H9 (cell line): ENCODE measurements at regions not wholly inside any gene's neighbourhood (a gene's known extent, or its start where the extent isn't known, plus 50 kb on each side); places are given as distances from the start of the nearest gene placed in this dataset.

Experiments used
- DNase-seq: peaks from one replicate; pipeline ENCODE4 v3.0.0-alpha.2; 2017
- H2AFZ ChIP-seq: one replicate; pipeline ENCODE4 v1.6.1; 2013; ENCODE audit warnings: mild to moderate bottlenecking, low read length, control low read depth, moderate library complexity
- H2AK5ac ChIP-seq: 2 replicates; pipeline ENCODE4 v1.6.1; 2013; ENCODE audit warnings: low read length, control low read depth, mixed read lengths; ENCODE audit not compliant: insufficient read length
- H2BK120ac ChIP-seq: one replicate; pipeline ENCODE4 v1.6.1; 2013; ENCODE audit warnings: low read depth, mild to moderate bottlenecking, low read length, control low read depth, inconsistent platforms; ENCODE audit not compliant: poor library complexity, severe bottlenecking
- H2BK12ac ChIP-seq: 2 replicates; pipeline ENCODE4 v1.6.1; 2013; ENCODE audit warnings: low read length, control low read depth, mixed read lengths, low read depth; ENCODE audit not compliant: insufficient read length
- H2BK15ac ChIP-seq: 2 replicates; pipeline ENCODE4 v1.6.1; 2013; ENCODE audit warnings: low read depth, low read length, control low read depth
- H2BK20ac ChIP-seq: one replicate; pipeline ENCODE4 v1.6.1; 2013; ENCODE audit warnings: low read depth, mild to moderate bottlenecking, low read length, control low read depth, inconsistent platforms; ENCODE audit not compliant: poor library complexity, severe bottlenecking
- H2BK5ac ChIP-seq: 2 replicates; pipeline ENCODE4 v1.6.1; 2013; ENCODE audit warnings: low read length, control low read depth, mixed read lengths; ENCODE audit not compliant: insufficient read length
- H3K14ac ChIP-seq: 2 replicates; pipeline ENCODE4 v1.6.1; 2013; ENCODE audit warnings: low read length, control low read depth; ENCODE audit not compliant: insufficient read depth
- H3K18ac ChIP-seq: 2 replicates; pipeline ENCODE4 v1.6.1; 2013; ENCODE audit warnings: low read depth, mild to moderate bottlenecking, mixed read lengths, low read length, control low read depth; ENCODE audit not compliant: insufficient read length
- H3K23ac ChIP-seq: 2 replicates; pipeline ENCODE4 v1.6.1; 2013; ENCODE audit warnings: low read length, control low read depth, mixed read lengths, low read depth; ENCODE audit not compliant: insufficient read length
- H3K23me2 ChIP-seq: 2 replicates; pipeline ENCODE4 v1.6.1; 2013; ENCODE audit warnings: low read depth, mild to moderate bottlenecking, mixed read lengths, low read length, control low read depth; ENCODE audit not compliant: insufficient read length, poor library complexity, severe bottlenecking
- H3K27ac ChIP-seq: 2 replicates; pipeline ENCODE4 v1.5.1; 2013; ENCODE audit warnings: low read length, control low read depth, mixed read lengths, low read depth; ENCODE audit not compliant: insufficient read length
- H3K27me3 ChIP-seq: 2 replicates; pipeline ENCODE4 v1.6.1; 2013; ENCODE audit warnings: low read length, control low read depth, inconsistent platforms; ENCODE audit not compliant: insufficient read depth
- H3K4ac ChIP-seq: 2 replicates; pipeline ENCODE4 v1.6.1; 2013; ENCODE audit warnings: low read depth, mild to moderate bottlenecking, control low read depth, inconsistent platforms, low read length, moderate library complexity
- H3K4me1 ChIP-seq: 2 replicates; pipeline ENCODE4 v1.6.1; 2013; ENCODE audit warnings: low read length, control low read depth, inconsistent platforms; ENCODE audit not compliant: insufficient read depth
- H3K4me2 ChIP-seq: 2 replicates; pipeline ENCODE4 v1.6.1; 2013; ENCODE audit warnings: low read length, control low read depth, mixed read lengths; ENCODE audit not compliant: insufficient read length, insufficient read depth
- H3K56ac ChIP-seq: 2 replicates; pipeline ENCODE4 v1.6.1; 2013; ENCODE audit warnings: low read depth, mild to moderate bottlenecking, mixed read lengths, low read length, control low read depth; ENCODE audit not compliant: insufficient read length
- H3K79me1 ChIP-seq: 2 replicates; pipeline ENCODE4 v1.6.1; 2013; ENCODE audit warnings: low read depth, mild to moderate bottlenecking, moderate library complexity, low read length, control low read depth, inconsistent platforms; ENCODE audit not compliant: insufficient read depth, poor library complexity, severe bottlenecking
- H3K79me2 ChIP-seq: 2 replicates; pipeline ENCODE4 v1.6.1; 2013; ENCODE audit warnings: low read length, control low read depth, inconsistent platforms; ENCODE audit not compliant: insufficient read depth
- H3K9ac ChIP-seq: 2 replicates; pipeline ENCODE4 v1.6.1; 2013; ENCODE audit warnings: low read length, control low read depth, mixed read lengths; ENCODE audit not compliant: insufficient read length; ENCODE audit errors: extremely low read depth
- H3K9me3 ChIP-seq: one replicate; pipeline ENCODE4 v1.6.1; 2013; ENCODE audit warnings: low read depth, low read length, inconsistent platforms; ENCODE audit not compliant: control insufficient read depth
- H3T11ph ChIP-seq: one replicate; pipeline ENCODE4 v1.6.1; 2013; ENCODE audit warnings: mild to moderate bottlenecking, low read length, control low read depth, inconsistent platforms
- H4K20me1 ChIP-seq: one replicate; pipeline ENCODE4 v1.6.1; 2013; ENCODE audit not compliant: control insufficient read depth, insufficient read length, insufficient read depth
- H4K5ac ChIP-seq: 2 replicates; pipeline ENCODE4 v1.6.1; 2013; ENCODE audit warnings: low read depth, mild to moderate bottlenecking, mixed read lengths, low read length, control low read depth; ENCODE audit not compliant: insufficient read length
- H4K8ac ChIP-seq: replicated peaks from 2 replicates; pipeline ENCODE4 v1.6.1; 2013; ENCODE audit warnings: low read length, control low read depth, mixed read lengths, low read depth; ENCODE audit not compliant: insufficient read length
- H4K91ac ChIP-seq: 2 replicates; pipeline ENCODE4 v1.6.1; 2013; ENCODE audit warnings: low read depth, mild to moderate bottlenecking, moderate library complexity, mixed read lengths, low read length, control low read depth; ENCODE audit not compliant: insufficient read length
- H3K27ac Mint-ChIP-seq, 3 experiments: 2 replicates in 2 of 3; 3 replicates in 1 of 3; pipeline ENCODE4 v1.8.0; 2020 to 2021; ENCODE audit warnings: mixed read lengths in 3 of 3, mild to moderate bottlenecking in 1 of 3, moderate library complexity in 1 of 3
- H3K27me3 Mint-ChIP-seq: 2 replicates; pipeline ENCODE4 v1.8.0; 2021; ENCODE audit warnings: low read depth, mild to moderate bottlenecking, moderate library complexity, mixed read lengths
- H3K36me3 Mint-ChIP-seq, 3 experiments: 2 replicates in 2 of 3; 3 replicates in 1 of 3; pipeline ENCODE4 v1.8.0; 2020 to 2021; ENCODE audit warnings: low read depth in 3 of 3, mixed read lengths in 3 of 3; ENCODE audit not compliant: insufficient read depth in 1 of 3
- H3K4me1 Mint-ChIP-seq, 2 experiments: 2 replicates each; pipeline ENCODE4 v1.8.0; 2020; ENCODE audit warnings: mixed read lengths in 2 of 2
- H3K4me3 Mint-ChIP-seq, 2 experiments: 2 replicates in 1 of 2; 3 replicates in 1 of 2; pipeline ENCODE4 v1.8.0; 2020 to 2021; ENCODE audit warnings: mild to moderate bottlenecking in 2 of 2, mixed read lengths in 2 of 2, moderate library complexity in 1 of 2
- H3K9me3 Mint-ChIP-seq, 2 experiments: 2 replicates in 1 of 2; 3 replicates in 1 of 2; pipeline ENCODE4 v1.8.0; 2020; ENCODE audit warnings: mild to moderate bottlenecking in 2 of 2, mixed read lengths in 2 of 2, moderate library complexity in 1 of 2
- WGBS: extraction: QIAGEN DNeasy Blood & Tissue Kit; methylation state at CpG from one replicate; pipeline ENCODE4 v1.1.7; 2013; ENCODE audit warnings: missing lambda C conversion rate, low lambda C conversion rate, mixed read lengths; ENCODE audit not compliant: insufficient read length; ENCODE audit errors: extremely low coverage; 5-methylcytosine and 5-hydroxymethylcytosine counted together
- TF ChIP-seq, protein P1 (sequence below): fragments of 200-600 bp; sonication (generic); conservative IDR thresholded peaks from 3 replicates; pipeline ENCODE4 v1.8.0; 2021; ENCODE audit warnings: antibody characterized with exemption, mild to moderate bottlenecking

DNA sequence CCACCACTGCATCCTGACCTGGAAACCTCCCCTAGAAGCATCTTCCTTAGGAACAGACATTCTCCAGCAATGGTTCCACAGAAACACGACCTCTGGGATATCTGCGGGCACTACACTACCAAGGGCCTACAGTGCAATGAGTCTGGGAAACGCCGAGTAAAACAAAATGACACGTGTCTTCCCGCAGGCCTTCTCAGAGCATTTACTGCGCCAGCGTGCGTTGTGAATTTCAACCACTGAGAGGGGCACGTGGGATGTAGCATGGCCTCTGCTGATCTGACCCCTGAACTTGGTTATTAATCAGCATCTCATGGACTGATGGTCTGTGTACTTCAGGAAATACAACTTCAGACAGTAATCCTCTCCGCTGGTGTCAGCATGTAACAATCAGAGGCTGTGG lies 173.0 kb downstream of the C16orf95 start:
- Histone ChIP-seq H3K23me2 (no peaks in the 10 kb centered on the region), H3K4ac (no peak overlapping the region), H2BK15ac (no peak overlapping the region), H4K91ac (no peak overlapping the region), H3K79me1 (no peaks in the 10 kb centered on the region), H2AK5ac (no peak overlapping the region), H2BK20ac (no peak overlapping the region), H4K5ac (no peak overlapping the region), H3T11ph (no peak overlapping the region), H3K79me2 (no peaks in the 10 kb centered on the region), H3K56ac (no peak overlapping the region), H2AFZ (no peak overlapping the region), H3K4me2 (no peak overlapping the region), H3K27ac (no peak overlapping the region), H3K4me1 (no peaks in the 10 kb centered on the region), H2BK5ac (no peak overlapping the region), H3K14ac (no peak overlapping the region), H3K23ac (no peak overlapping the region), H2BK12ac (no peak overlapping the region), H3K18ac (no peak overlapping the region), H4K20me1 (no peaks in the 10 kb centered on the region), H3K9me3 (no peaks in the 10 kb centered on the region), H2BK120ac (no peak overlapping the region), H3K9ac (no peak overlapping the region), H4K8ac (no peak overlapping the region), H3K27me3 (no peaks in the 10 kb centered on the region)
- DNase-seq: no peak
- no CpG with 5 or more reads among the region's 11 CpGs for WGBS
- Mint-ChIP-seq H3K27ac (peak overlapping the region in 1 of 3 experiments; percentile 76; a peak in 2 of 7 replicates), H3K9me3 (peaks cover 11 to 15% of the 10 kb centered on the region in 2 experiments), H3K36me3 (peaks cover 2 to 20% (median 3%) of the 10 kb centered on the region in 3 experiments; a peak in 5 of 7 replicates), H3K4me1 (peaks cover 0 to 17% of the 10 kb centered on the region in 2 experiments; a peak in 3 of 4 replicates), H3K27me3 (no peaks in the 10 kb centered on the region; the same call in 1 of the 2 replicates), H3K4me3 (no peak overlapping the region)
- TF ChIP-seq, protein P1, sequence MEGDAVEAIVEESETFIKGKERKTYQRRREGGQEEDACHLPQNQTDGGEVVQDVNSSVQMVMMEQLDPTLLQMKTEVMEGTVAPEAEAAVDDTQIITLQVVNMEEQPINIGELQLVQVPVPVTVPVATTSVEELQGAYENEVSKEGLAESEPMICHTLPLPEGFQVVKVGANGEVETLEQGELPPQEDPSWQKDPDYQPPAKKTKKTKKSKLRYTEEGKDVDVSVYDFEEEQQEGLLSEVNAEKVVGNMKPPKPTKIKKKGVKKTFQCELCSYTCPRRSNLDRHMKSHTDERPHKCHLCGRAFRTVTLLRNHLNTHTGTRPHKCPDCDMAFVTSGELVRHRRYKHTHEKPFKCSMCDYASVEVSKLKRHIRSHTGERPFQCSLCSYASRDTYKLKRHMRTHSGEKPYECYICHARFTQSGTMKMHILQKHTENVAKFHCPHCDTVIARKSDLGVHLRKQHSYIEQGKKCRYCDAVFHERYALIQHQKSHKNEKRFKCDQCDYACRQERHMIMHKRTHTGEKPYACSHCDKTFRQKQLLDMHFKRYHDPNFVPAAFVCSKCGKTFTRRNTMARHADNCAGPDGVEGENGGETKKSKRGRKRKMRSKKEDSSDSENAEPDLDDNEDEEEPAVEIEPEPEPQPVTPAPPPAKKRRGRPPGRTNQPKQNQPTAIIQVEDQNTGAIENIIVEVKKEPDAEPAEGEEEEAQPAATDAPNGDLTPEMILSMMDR: no peak
